Activated T-cell treated with anti-CD3 and anti-CD28 coated beads, Interleukin-2, amount 50 U/mL, for 4 hours (primary cell): ENCODE measurements at regions not wholly inside any gene's neighbourhood (a gene's known extent, or its start where the extent isn't known, plus 50 kb on each side); places are given as distances from the start of the nearest gene placed in this dataset.

Experiments used
- ATAC-seq, 2 donors: fragments of 200-7000 bp; cut with Tn5 transposase; one replicate each; pipeline ENCODE4 v1.10.0; 2021
- DNase-seq: peaks from one replicate; pipeline ENCODE4 v3.0.0-alpha.2; 2020
- H3K27me3 Mint-ChIP-seq: one replicate; pipeline ENCODE4 v1.8.0; 2021; ENCODE audit warnings: low read depth, mixed read lengths
- H3K36me3 Mint-ChIP-seq: one replicate; pipeline ENCODE4 v1.8.0; 2022; ENCODE audit warnings: mixed read lengths; ENCODE audit not compliant: insufficient read depth
- H3K4me1 Mint-ChIP-seq: one replicate; pipeline ENCODE4 v1.8.0; 2021; ENCODE audit warnings: low read depth, mixed read lengths
- H3K4me3 Mint-ChIP-seq: one replicate; pipeline ENCODE4 v1.8.0; 2021; ENCODE audit warnings: mild to moderate bottlenecking, moderate library complexity, mixed read lengths
- H3K9me3 Mint-ChIP-seq: one replicate; pipeline ENCODE4 v1.8.0; 2021; ENCODE audit warnings: mixed read lengths

- DNase-seq (no peak), ATAC-seq (no peak)
- Mint-ChIP-seq H3K4me3 (no peak overlapping the region), H3K27me3 (peaks cover 2% of the 10 kb centered on the region), H3K36me3 (no peaks in the 10 kb centered on the region), H3K9me3 (no peaks in the 10 kb centered on the region), H3K4me1 (peaks cover 3% of the 10 kb centered on the region)
Measured at GRCh38 chr13:76414320-76414719, 471.9 kb downstream of the KCTD12 start.

- no peak for ATAC-seq
Measured at GRCh38 chr13:76406243-76406642, 480.0 kb downstream of the KCTD12 start.

GRCh38 chr13:76398425-76398824 lies 487.8 kb downstream of the KCTD12 start:
- H3K9me3 Mint-ChIP-seq = peaks cover 3% of the 10 kb centered on the region
- no peak for DNase-seq
- H3K27me3 Mint-ChIP-seq = peaks cover 4% of the 10 kb centered on the region
- H3K4me3 Mint-ChIP-seq = no peak overlapping the region
- peaks cover 4% of the 10 kb centered on the region for H3K4me1 Mint-ChIP-seq
- H3K36me3 Mint-ChIP-seq = no peaks in the 10 kb centered on the region
- ATAC-seq = no peak

More at GRCh38 chr13:76406243-76406642, 480.0 kb downstream of the KCTD12 start:
- DNase-seq = no peak
- no peak overlapping the region for H3K4me3 Mint-ChIP-seq
- no peaks in the 10 kb centered on the region for H3K9me3 Mint-ChIP-seq
- peaks cover 3% of the 10 kb centered on the region for H3K4me1 Mint-ChIP-seq
- H3K36me3 Mint-ChIP-seq = no peaks in the 10 kb centered on the region
- H3K27me3 Mint-ChIP-seq = no peaks in the 10 kb centered on the region

- Mint-ChIP-seq H3K27me3 (peaks cover 4% of the 10 kb centered on the region), H3K4me3 (no peak overlapping the region)
Measured at GRCh38 chr13:76397413-76397812, 488.8 kb downstream of the KCTD12 start.

GRCh38 chr13:76389321-76389720 lies 496.9 kb downstream of the KCTD12 start:
- H3K27me3 Mint-ChIP-seq = peaks cover under 1% of the 10 kb centered on the region
- DNase-seq = no peak
- no peak overlapping the region for H3K4me3 Mint-ChIP-seq
- H3K4me1 Mint-ChIP-seq = no peaks in the 10 kb centered on the region
- H3K9me3 Mint-ChIP-seq = no peaks in the 10 kb centered on the region
- ATAC-seq = no peak
- no peaks in the 10 kb centered on the region for H3K36me3 Mint-ChIP-seq

More at GRCh38 chr13:76397413-76397812, 488.8 kb downstream of the KCTD12 start:
- Mint-ChIP-seq H3K36me3 (no peaks in the 10 kb centered on the region), H3K9me3 (peaks cover 3% of the 10 kb centered on the region), H3K4me1 (peaks cover 4% of the 10 kb centered on the region)
- no peak for DNase-seq
- ATAC-seq = peak; percentile 41 to 46

GRCh38 chr13:76387566-76387965 lies 498.6 kb downstream of the KCTD12 start:
- Mint-ChIP-seq H3K4me1 (no peaks in the 10 kb centered on the region), H3K27me3 (no peaks in the 10 kb centered on the region), H3K36me3 (no peaks in the 10 kb centered on the region), H3K9me3 (no peaks in the 10 kb centered on the region), H3K4me3 (no peak overlapping the region)
- no peak for ATAC-seq
- no peak for DNase-seq

- Mint-ChIP-seq H3K4me3 (no peak overlapping the region), H3K4me1 (no peaks in the 10 kb centered on the region), H3K27me3 (no peaks in the 10 kb centered on the region), H3K36me3 (no peaks in the 10 kb centered on the region), H3K9me3 (no peaks in the 10 kb centered on the region)
- no peak for ATAC-seq
- no peak for DNase-seq
Measured at GRCh38 chr13:76386321-76386720, 499.9 kb downstream of the KCTD12 start.

- no peaks in the 10 kb centered on the region for H3K27me3 Mint-ChIP-seq
- ATAC-seq = no peak
- H3K4me3 Mint-ChIP-seq = no peak overlapping the region
Measured at GRCh38 chr13:76385586-76385985, 500.6 kb downstream of the KCTD12 start.

GRCh38 chr13:76383676-76384461 lies 502.3 kb downstream of the KCTD12 start:
- Mint-ChIP-seq H3K36me3 (no peaks in the 10 kb centered on the region), H3K4me1 (no peaks in the 10 kb centered on the region), H3K27me3 (no peaks in the 10 kb centered on the region), H3K4me3 (no peak overlapping the region), H3K9me3 (no peaks in the 10 kb centered on the region)
- no peak for DNase-seq
- no peak for ATAC-seq

More at GRCh38 chr13:76385586-76385985, 500.6 kb downstream of the KCTD12 start:
- H3K9me3 Mint-ChIP-seq = no peaks in the 10 kb centered on the region
- H3K4me1 Mint-ChIP-seq = no peaks in the 10 kb centered on the region
- H3K36me3 Mint-ChIP-seq = no peaks in the 10 kb centered on the region
- DNase-seq = no peak

GRCh38 chr13:76380446-76381065 lies 505.6 kb downstream of the KCTD12 start:
- DNase-seq = no peak
- Mint-ChIP-seq H3K36me3 (no peaks in the 10 kb centered on the region), H3K4me3 (no peak overlapping the region), H3K4me1 (no peaks in the 10 kb centered on the region), H3K27me3 (no peaks in the 10 kb centered on the region), H3K9me3 (no peaks in the 10 kb centered on the region)
- ATAC-seq = no peak

- ATAC-seq = no peak
- Mint-ChIP-seq H3K36me3 (no peaks in the 10 kb centered on the region), H3K27me3 (no peaks in the 10 kb centered on the region), H3K4me1 (no peaks in the 10 kb centered on the region), H3K9me3 (no peaks in the 10 kb centered on the region), H3K4me3 (no peak overlapping the region)
- no peak for DNase-seq
Measured at GRCh38 chr13:76379341-76380105, 506.7 kb downstream of the KCTD12 start.

- Mint-ChIP-seq H3K4me1 (no peaks in the 10 kb centered on the region), H3K9me3 (no peaks in the 10 kb centered on the region), H3K27me3 (peaks cover 2% of the 10 kb centered on the region), H3K4me3 (no peak overlapping the region), H3K36me3 (no peaks in the 10 kb centered on the region)
- ATAC-seq = no peak
- DNase-seq = no peak
Measured at GRCh38 chr13:76378767-76379166, 507.4 kb downstream of the KCTD12 start.

- no peak overlapping the region for H3K4me3 Mint-ChIP-seq
- H3K4me1 Mint-ChIP-seq = no peaks in the 10 kb centered on the region
- DNase-seq (no peak), ATAC-seq (no peak)
- no peaks in the 10 kb centered on the region for H3K27me3 Mint-ChIP-seq
- no peaks in the 10 kb centered on the region for H3K36me3 Mint-ChIP-seq
- H3K9me3 Mint-ChIP-seq = no peaks in the 10 kb centered on the region
Measured at GRCh38 chr13:76363682-76364289, 522.4 kb downstream of the KCTD12 start.

- no peak for ATAC-seq
- H3K36me3 Mint-ChIP-seq = no peaks in the 10 kb centered on the region
- no peaks in the 10 kb centered on the region for H3K27me3 Mint-ChIP-seq
- H3K4me1 Mint-ChIP-seq = no peaks in the 10 kb centered on the region
- no peak for DNase-seq
- no peaks in the 10 kb centered on the region for H3K9me3 Mint-ChIP-seq
- no peak overlapping the region for H3K4me3 Mint-ChIP-seq
Measured at GRCh38 chr13:76361868-76362267, 524.3 kb downstream of the KCTD12 start.
